K562 (cell line): ENCODE measurements at regions not wholly inside any gene's neighbourhood (a gene's known extent, or its start where the extent isn't known, plus 50 kb on each side); places are given as distances from the start of the nearest gene placed in this dataset.

Source experiments
- BCL6 ChIP-seq: fragments of 250-450 bp; sonication (Bioruptor Pico); IDR thresholded peaks from 2 replicates; pipeline ENCODE4 v1.4.0; 2020
- BHLHE40 ChIP-seq: IDR thresholded peaks from 2 replicates; pipeline ENCODE4 v1.6.1; 2011; ENCODE audit warnings: low read length, improper control_type of control experiment
- CBFB ChIP-seq: sonication (generic); formaldehyde crosslinking; IDR thresholded peaks from 2 replicates; pipeline ENCODE4 v1.4.0; 2020; ENCODE audit warnings: mild to moderate bottlenecking, missing genetic modification reagents
- E2F8 ChIP-seq: fragments of 450-650 bp; IDR thresholded peaks from 2 replicates; pipeline ENCODE4 v1.7.1; 2018; ENCODE audit warnings: mild to moderate bottlenecking, low read depth; ENCODE audit not compliant: partially characterized antibody
- EZH2 ChIP-seq: IDR thresholded peaks from 2 replicates; pipeline ENCODE4 v1.6.1; 2012; ENCODE audit warnings: low read depth, mild to moderate bottlenecking, inconsistent platforms, low read length, borderline replicate concordance
- GTF2F1 ChIP-seq: IDR thresholded peaks from 2 replicates; pipeline ENCODE4 v1.6.1; 2011; ENCODE audit warnings: low read depth, low read length, improper control_type of control experiment
- HCFC1 ChIP-seq: IDR thresholded peaks from 2 replicates; pipeline ENCODE4 v1.6.1; 2012; ENCODE audit warnings: low read depth, low read length, improper control_type of control experiment
- KAT7 ChIP-seq: sonication (generic); formaldehyde crosslinking; IDR thresholded peaks from 2 replicates; pipeline ENCODE4 v1.8.0; 2022; ENCODE audit warnings: missing genetic modification reagents, mild to moderate bottlenecking, borderline replicate concordance
- RCOR1 ChIP-seq, 2 experiments: IDR thresholded peaks; 2 replicates each; pipeline ENCODE4 v1.6.1; 2012; ENCODE audit warnings: low read depth in 2 of 2, low read length in 2 of 2, borderline replicate concordance in 1 of 2, improper control_type of control experiment in 1 of 2
- RFX5 ChIP-seq: IDR thresholded peaks from 2 replicates; pipeline ENCODE4 v1.6.1; 2011; ENCODE audit warnings: low read depth, mild to moderate bottlenecking, improper control_type of control experiment, low read length
- TF ChIP-seq, protein P1 (sequence below), 2 experiments: fragments of 450-650 bp; formaldehyde crosslinking in 1 of 2; IDR thresholded peaks; 2 replicates each; pipeline versions ENCODE4 v1.4.0 to v1.6.1; 2014 to 2020; ENCODE audit warnings: mild to moderate bottlenecking in 2 of 2, borderline replicate concordance in 1 of 2, low read depth in 1 of 2

GRCh38 chr13:38103851-38104250 lies 234.3 kb upstream of the TRPC4 start:
- no peak for TF ChIP-seq KAT7 (CRISPR knock-in tag)
- TF ChIP-seq GTF2F1 = no peak
- no peak for TF ChIP-seq BCL6 (CRISPR knock-in tag)
- no peak for TF ChIP-seq E2F8
- TF ChIP-seq BHLHE40 = no peak
- no peak for TF ChIP-seq RCOR1 (IDR thresholded peaks at IDR 0.05; ENCODE audit: borderline replicate concordance in 1 of 2, low read depth in 2 of 2, low read length in 2 of 2)
- TF ChIP-seq RFX5 = no peak
- no peak for TF ChIP-seq CBFB (CRISPR knock-in tag)
- TF ChIP-seq EZH2 = no peak
- TF ChIP-seq HCFC1 = no peak
- TF ChIP-seq, protein P1, sequence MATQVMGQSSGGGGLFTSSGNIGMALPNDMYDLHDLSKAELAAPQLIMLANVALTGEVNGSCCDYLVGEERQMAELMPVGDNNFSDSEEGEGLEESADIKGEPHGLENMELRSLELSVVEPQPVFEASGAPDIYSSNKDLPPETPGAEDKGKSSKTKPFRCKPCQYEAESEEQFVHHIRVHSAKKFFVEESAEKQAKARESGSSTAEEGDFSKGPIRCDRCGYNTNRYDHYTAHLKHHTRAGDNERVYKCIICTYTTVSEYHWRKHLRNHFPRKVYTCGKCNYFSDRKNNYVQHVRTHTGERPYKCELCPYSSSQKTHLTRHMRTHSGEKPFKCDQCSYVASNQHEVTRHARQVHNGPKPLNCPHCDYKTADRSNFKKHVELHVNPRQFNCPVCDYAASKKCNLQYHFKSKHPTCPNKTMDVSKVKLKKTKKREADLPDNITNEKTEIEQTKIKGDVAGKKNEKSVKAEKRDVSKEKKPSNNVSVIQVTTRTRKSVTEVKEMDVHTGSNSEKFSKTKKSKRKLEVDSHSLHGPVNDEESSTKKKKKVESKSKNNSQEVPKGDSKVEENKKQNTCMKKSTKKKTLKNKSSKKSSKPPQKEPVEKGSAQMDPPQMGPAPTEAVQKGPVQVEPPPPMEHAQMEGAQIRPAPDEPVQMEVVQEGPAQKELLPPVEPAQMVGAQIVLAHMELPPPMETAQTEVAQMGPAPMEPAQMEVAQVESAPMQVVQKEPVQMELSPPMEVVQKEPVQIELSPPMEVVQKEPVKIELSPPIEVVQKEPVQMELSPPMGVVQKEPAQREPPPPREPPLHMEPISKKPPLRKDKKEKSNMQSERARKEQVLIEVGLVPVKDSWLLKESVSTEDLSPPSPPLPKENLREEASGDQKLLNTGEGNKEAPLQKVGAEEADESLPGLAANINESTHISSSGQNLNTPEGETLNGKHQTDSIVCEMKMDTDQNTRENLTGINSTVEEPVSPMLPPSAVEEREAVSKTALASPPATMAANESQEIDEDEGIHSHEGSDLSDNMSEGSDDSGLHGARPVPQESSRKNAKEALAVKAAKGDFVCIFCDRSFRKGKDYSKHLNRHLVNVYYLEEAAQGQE (IDR thresholded peaks at IDR 0.05; ENCODE audit: borderline replicate concordance) = no peak
- TF ChIP-seq, protein P1 (CRISPR knock-in tag; IDR thresholded peaks at IDR 0.05; ENCODE audit: low read depth) = no peak
